ENCODE measurements at regions not wholly inside any gene's neighbourhood (a gene's known extent, or its start where the extent isn't known, plus 50 kb on each side); places are given as distances from the start of the nearest gene placed in this dataset.

DNA sequence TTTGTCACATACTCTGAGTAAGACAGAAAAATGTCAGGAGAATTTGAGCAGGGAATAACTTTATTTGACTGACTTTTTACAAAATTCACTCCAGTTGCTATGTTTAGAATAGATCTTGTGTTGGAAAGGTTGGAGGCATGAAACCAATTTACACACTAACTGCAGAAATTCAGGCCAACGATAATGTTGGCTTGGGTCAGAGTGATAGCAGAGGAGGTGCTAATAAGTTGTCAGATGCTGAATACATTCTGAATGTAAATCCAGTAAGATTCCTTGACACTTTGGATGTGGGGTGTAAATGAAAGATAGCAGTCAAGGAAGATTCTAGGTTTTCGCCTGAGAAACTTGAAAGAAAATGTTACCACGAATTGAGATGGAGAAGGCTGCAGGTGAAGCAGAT is 502.5 kb upstream of the GHITM start:
- no peak for DNase-seq (ENCODE audit: extremely low read depth, low read depth)

DNA sequence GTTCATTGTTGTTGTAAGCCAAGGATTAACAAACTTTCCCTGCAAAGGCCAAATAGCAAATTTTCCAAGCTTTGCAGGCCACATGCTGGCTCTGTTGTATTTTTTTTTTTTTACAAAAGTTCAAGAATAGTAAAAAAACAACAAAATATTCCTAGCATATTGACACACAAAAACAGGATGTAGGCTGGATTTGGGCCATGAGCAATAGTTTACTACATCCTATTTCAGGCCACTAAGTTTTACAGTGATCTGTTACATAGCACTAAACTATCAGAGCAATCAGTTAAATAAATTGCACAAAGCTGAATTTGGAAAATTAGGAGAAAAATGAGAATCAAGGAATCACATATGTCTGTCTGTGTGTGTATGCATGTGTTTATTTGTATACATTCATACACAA is 491.8 kb upstream of the GHITM start:
- DNase-seq (ENCODE audit: extremely low read depth, low read depth), result no peak

DNA sequence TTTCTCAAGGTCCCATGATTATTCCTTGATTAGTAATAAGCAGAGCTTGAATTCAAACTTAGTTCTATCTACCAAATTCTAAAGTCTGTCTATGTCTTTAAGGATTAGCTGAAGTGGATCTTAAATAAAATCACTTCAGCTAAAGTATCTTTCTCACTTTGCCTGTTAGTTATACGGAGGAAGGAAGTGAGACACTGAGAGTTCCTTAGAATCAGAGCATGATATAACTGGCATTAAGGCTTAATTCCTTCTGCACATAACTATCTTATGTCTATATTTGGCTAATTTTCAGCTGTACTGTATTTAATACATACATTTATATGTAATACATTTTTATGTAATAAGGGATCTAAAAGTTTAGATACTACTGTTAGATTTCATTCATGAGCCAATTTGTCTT is 491.1 kb upstream of the GHITM start:
- DNase-seq (ENCODE audit: extremely low read depth, low read depth), result no peak

DNA sequence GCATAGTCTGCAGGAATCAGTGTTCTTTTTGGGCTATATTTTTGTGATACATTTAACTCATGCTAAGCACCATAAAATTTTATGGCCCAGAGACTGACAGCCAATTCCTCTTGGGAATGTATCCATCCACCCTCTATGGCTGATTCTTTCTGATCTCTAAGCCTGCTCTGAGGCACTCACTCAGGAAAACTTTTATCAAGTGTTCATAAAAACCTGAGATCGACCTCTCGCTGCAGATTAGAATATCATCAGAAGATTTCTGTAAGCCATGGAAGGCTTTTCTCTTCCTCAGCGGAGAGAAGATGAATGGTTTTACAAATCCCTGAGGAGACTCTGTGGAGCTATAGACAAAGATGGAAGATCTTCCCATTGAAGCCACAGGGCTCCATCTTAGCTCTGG is 489.8 kb upstream of the GHITM start:
- no peak for DNase-seq (ENCODE audit: extremely low read depth, low read depth)

DNA sequence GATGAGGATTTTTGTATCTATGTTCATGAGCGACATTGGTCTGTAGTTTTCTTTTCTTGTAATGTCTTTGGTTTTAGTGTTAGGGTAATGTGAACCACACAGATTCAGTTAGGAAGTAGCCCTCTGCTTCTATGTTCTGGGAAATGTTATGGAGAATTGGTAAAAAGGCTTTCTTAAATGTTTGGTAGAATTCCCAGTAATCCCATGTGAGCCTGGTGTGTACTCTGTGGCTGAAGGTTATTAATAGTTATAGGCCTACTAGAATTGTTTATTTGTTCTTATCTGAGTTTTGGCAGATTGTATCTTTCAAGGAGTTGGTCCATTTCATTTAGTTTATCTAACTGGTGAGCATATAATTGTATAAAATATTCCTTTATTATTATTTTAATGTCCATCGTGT is 484.6 kb upstream of the GHITM start:
- DNase-seq (ENCODE audit: extremely low read depth, low read depth), result no peak

DNA sequence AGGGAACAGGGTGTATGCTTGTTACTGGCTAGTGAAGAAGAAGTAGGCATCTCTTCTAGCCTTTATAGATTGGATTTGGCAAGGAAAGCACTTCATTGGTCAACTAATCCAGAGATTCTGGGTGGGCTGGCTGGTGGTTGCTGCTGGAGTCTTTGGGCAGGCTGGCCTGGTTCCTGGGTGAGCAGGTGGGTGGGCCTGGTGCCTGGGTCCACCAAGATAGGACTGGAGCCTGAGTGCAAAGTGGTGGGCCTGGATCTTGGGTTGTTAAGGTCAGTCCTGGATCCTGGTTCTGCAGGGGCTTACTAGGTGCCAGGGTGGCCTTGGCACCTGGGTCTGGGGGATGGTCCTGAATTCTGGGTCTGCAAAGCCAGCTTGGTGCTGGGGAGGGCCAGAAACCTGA is 482.4 kb upstream of the GHITM start:
- DNase-seq (ENCODE audit: extremely low read depth, low read depth), result no peak

DNA sequence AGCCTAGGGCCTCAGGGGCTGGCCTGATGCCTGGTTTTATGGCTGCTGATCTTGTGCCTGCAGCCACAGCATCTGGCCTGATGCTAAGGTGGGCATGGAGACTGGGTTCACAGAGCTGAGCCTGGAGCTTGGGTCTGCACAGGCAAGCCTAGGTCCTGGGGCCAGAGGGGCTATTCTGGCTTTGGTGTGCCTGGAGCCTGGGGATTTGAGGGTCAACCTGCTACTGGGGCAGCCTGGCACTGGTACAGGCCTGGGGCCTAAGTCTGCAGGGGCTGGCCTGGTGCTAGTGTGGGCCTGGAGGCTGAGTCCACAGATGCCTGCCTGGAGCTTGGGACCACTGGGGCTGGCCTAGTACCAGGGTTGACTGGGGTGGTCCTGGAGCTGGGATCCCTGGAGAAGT is 481.8 kb upstream of the GHITM start:
- no peak for DNase-seq (ENCODE audit: extremely low read depth, low read depth)

DNA sequence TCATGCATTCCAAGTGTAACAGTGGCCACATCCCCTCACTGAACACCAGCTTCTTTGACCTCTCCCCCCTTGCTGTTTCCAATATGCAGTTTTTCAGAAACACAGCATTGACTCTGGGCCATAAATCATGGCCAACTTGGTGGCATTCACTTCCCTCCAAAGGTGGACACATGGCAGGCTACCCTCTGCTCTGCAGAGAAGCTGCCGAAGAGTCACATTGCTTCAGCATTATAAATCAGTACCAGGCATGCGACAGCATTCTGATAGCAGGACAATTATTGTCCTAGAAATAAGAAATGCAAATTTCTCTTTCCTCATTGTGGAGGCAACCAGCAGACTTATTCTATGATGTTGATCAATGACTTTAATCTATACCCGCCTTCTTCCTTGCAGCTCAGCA is 475.4 kb upstream of the GHITM start:
- DNase-seq (ENCODE audit: extremely low read depth, low read depth), result no peak

DNA sequence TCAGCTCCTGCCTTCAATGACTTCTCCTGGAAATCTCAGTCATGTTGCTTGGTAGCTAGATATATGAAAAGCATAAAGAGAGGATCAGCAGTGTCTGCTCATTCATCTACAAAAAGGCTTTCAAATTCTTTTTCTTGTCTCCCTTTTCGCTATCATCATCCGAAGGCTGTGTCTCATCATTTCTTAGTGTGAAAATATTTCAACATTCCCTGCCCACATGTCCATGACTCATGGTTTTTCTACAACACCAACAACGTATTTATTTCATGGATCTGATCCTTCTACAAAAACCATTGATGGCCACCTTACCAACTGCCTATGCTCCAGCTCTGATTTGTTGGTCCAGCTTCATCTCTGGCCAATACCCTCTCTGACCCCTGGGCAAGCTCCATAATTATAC is 472.5 kb upstream of the GHITM start:
- no peak for DNase-seq (ENCODE audit: extremely low read depth, low read depth)

DNA sequence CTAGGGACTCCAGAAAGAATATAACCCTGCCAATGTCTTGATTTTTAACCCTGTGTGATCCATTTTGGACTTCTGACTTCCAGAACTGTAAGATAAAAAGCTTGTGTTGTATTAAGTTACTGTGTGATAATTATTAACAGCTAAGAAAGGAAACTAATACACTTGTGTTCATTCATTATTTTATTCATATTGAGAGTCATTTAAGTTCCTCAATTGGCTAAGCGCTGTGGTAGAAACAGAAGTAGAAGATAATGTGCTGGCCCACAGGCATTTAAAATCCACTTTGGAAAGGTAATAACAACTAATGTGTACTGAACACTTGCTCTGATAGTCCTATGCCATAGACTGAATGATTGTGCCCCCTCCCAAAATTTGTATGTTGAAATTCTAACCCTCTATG is 471.7 kb upstream of the GHITM start:
- no peak for DNase-seq (ENCODE audit: extremely low read depth, low read depth)

DNA sequence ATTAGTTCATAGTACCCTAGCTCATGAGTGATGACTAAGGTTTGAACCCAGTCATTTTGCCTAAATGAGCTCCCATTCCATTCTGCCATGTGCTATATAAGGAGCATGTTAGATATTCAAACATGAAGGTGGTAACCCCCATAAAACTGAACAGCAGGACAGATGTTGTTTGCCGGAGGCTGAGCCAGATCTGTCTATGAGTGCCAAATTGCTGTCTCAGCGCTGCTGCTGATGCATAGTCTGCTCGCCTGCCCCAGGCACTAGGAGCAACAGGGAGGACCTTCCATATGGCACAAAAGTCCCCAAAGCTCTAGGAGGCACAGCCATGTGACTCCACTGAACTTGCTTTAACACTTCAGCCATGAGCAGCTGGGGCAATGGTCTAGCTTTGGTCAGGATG is 466.0 kb upstream of the GHITM start:
- DNase-seq (ENCODE audit: extremely low read depth, low read depth), result no peak

DNA sequence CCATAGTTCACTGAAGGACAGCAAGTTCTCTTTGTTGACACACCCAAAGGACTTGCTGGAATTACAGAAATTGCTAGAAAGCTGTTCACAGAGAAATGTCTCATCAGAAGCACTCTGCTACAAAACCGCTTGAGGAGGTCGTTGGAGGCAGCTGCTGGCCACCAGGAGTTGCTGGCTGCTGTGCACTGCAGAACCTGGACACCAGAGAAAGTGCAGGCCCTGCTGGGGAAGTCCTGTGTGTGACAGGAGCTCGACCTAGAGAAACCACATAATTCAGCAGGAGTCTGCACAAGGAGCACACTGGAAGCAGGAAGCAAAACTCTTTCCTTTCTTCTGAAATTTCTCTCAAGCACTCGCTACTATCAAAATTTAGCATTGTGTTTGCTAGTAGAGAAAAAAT is 461.5 kb upstream of the GHITM start:
- DNase-seq (ENCODE audit: extremely low read depth, low read depth), result no peak

DNA sequence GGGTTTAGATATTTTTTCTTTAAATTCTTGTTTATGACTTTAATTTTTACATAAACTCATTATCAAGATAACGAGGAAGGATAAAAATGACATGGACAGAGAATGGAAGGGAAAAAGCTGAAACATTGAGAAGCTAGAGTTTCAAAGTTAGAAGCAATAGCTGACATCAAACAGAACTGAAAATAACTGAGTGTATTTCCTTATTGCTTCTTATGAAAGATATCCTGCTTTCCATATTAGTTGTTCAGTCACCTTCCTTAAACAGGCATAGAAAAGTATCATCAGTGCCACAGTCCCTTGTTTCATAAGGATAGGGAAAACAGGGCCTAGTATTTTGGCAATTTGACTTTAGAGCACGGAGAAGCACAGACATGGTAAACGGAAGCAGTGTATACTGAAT is 460.5 kb upstream of the GHITM start:
- no peak for DNase-seq (ENCODE audit: extremely low read depth, low read depth)

DNA sequence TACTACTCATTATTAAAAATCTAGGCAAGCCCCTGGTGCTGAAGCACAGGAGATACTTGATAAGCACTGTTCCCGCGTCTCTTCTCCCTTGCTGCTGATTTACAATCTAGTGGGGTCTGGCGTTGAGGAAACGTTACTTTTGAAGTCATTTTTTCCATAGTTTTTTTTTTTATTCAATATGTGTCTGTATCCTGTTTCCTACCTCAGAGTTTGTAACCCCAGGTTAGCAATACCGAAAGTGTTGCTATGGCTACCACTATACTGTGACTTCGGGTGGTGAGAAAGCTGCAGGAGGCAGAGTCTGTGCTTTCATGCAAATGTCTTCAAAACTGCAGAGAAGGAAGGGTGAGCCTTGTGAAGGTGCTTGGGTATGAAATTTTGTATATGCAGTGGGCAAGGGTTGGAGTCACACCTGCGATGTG is 458.8 kb upstream of the GHITM start:
- DNase-seq (ENCODE audit: extremely low read depth, low read depth), result no peak

DNA sequence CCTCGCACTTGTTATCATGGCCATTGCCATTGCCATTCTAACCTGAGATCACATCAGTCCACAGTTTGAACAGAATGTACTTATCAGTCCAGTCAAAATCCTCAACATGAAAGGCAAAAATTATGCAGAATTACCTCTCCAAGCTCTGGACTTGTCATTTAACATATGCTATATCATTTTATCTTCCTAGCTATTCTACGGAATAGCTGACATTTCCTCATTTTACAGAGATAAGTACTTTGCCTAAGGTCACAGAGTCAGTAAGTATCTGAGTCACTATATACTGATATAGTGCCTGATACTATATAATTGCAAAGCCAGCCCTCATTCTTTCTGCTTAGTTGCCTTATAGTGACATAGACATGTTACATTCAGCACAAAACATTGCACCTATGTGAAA is 456.9 kb upstream of the GHITM start:
- peak; percentile 62 for DNase-seq (ENCODE audit: extremely low read depth, low read depth)

DNA sequence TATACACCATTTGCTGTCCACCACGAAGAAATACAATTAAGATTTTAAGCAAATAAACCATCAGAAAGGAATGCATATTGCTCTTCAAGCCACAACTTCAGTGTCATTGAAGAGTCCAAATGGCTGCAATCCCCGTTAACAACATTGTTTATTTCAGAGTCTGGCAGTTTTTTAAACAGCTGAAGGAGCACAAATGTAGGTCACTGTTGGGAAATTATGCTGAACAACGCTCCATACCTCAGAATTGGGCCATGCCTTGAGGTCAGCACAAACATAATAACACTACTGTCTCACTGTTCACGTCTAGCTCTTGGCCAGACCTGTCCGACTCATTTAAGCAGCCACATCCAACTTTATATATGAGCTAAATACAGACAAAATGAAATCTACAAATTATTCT is 453.9 kb upstream of the GHITM start:
- DNase-seq (ENCODE audit: extremely low read depth, low read depth), result no peak

DNA sequence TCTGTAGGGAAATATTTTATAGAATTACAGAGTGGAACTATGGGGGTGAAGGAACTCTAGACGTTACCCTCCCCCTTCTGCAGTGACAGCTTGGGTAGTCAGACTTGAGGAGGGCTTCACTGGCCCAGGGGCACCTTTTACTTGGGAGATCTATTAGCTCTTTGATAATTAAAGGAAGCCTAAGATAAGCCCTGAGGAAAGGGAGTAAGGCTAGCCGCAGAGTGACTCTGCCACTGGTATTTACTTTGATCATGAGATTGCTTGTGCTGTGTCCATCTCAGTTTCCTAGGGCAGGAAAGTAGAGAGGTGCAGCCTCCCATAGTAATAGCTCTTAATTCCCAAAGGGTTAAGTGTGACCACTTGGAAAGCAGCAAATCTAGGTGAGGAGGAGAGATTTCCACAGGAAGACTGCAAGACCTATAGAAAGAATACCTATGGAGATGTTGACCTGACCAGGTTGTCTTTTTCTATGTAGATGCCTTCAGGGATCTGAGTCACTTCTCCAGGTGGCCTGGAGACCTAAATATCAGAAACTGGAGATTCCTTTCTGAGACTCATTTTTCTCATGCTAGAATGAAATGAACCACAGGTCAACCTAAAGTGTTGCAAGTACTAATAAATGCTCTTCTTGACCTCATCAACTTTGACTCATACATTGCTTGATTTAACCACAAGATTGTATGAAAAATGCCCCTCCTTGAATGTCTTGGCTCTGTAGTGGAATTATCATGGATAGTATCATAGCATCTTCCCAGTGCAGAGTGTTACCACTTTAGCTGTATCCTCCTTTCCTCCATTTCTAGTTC is 447.3 kb upstream of the GHITM start:
- DNase-seq (ENCODE audit: extremely low read depth, low read depth), result no peak

DNA sequence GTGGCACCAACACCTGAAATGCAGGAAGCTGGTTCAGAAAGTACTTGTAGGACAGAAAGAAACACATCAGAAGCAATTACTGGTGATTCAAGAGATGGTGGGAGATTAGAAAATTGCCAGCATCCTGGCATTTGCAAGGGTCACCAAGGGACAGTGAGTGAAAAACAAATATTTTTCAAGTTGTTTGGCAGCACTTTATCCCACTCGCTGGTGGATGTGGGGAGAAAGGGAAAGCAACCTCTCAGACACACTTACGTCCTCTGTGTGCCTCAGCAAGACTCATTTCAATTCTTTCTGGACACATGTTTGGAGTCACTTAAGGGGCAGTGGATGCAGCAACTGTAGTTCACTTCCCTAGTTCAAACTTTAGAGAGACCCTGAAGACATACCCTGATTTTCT is 440.4 kb upstream of the GHITM start:
- no peak for DNase-seq (ENCODE audit: extremely low read depth, low read depth)

DNA sequence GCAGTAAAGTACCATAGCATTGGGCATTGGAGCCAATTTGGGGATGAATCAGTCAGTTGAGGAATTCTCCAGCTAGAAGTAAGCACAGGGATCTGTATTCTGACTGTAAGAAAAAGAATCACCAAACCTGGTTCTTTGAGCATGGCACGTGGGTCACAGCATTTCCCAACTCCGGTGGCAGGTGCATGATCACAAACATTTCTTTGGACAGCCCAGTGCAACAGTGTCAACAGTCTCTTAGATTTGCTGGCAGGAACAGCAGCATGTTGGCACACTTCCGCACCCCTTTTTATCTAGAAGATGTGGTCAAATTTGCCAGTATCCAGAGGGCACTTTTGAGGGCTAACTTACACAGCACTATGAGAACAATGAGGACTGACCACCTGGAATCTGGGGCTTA is 437.5 kb upstream of the GHITM start:
- no peak for DNase-seq (ENCODE audit: extremely low read depth, low read depth)

DNA sequence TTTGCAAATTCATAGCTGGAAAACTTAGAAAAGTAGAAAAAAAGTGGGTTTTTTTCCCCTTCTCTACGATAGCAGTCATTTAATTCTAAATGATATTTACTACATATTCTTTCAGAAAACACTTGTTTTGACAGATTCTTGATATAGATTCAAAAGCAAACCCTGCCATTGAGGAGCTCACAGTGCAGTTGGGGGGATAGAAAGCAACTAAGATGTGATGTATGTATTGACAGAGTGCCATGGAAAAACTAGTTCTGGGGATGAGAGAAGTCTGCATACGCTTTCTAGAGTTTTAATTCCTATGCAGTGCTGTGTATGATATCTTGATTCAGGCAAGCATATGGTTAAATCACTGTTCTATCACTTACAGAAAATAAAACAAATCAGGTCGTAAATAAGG is 436.6 kb upstream of the GHITM start:
- no peak for DNase-seq (ENCODE audit: extremely low read depth, low read depth)

DNA sequence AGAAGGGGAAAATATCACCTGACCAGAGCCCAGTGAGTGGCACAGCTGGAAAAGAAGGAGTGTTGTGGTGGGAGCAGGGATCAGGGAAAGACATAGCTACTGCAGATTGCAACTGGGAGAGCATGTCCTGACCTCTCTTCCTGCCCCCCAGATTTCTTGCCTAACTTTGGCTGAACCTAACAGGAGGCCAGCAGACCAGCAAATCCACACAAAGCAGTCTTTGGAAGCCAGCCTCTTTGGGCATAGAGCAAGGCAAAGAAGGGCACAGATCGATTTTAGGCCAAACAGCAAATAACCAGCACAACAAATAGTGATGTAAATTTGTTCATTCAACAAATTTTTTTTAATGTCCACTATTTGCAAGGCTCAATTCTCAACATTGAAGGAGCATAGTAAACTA is 433.2 kb upstream of the GHITM start:
- no peak for DNase-seq (ENCODE audit: extremely low read depth, low read depth)

DNA sequence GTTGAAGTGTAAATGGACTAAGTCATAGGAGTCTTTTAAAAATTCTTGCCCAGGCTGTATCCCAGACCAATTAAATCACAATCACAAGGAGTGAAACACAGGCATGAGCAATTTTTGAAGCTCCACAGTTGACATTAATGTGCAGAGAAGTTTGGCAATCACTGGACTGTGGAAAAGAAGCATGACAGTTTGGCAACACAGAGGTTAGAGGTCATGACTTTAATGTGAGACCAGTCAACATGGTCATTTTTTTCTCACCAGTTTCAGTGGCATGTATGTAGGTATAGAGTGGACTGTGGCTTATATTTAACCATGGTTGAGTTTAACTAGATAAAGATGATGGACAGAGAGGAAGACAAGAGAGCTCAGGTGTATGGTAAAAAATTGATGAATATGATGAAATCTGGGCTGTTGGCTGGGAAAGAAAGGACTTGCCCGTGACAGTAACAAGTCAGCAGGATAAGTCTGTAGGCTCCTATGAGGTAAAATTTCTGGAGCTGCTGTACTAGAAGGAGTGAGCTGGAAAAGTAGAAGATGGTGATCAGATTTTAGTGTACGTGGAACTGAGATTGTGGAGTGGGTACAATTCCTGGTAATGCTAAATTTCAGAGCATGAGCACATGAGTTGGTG is 432.2 kb upstream of the GHITM start:
- no peak for DNase-seq (ENCODE audit: extremely low read depth, low read depth)

DNA sequence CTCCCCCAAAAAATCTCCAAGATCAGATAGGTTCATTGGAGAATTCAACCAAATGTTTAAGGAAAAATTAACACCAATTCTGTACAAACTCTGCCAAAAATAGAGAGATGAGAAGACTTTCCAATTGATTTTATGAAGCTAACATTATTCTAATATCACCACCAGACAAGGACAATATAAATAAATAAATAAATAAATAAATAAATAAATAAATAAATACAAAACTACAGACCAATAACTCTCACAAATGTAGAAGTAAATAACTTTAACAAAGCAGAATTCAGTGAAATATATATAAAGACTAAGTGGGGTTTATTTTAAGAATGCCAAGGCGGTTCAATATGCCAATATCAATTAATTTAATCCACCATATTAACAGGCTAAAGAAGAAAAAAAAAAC is 425.9 kb upstream of the GHITM start:
- DNase-seq (ENCODE audit: extremely low read depth, low read depth), result no peak
